HG03521 (cell line): ENCODE measurements at regions not wholly inside any gene's neighbourhood (a gene's known extent, or its start where the extent isn't known, plus 50 kb on each side); places are given as distances from the start of the nearest gene placed in this dataset.
"Not testable (repeated sequence)": the region's sequence is repeated elsewhere in the genome, so short reads cannot be mapped to it uniquely, and the experiment has no call there.

ENCODE experiments used
- ATAC-seq: cut with Tn5 transposase; IDR thresholded peaks from one replicate; pipeline ENCODE4 v1.9.1; 2021; ENCODE audit warnings: mild to moderate bottlenecking, moderate library complexity; ENCODE audit not compliant: unreplicated experiment

DNA sequence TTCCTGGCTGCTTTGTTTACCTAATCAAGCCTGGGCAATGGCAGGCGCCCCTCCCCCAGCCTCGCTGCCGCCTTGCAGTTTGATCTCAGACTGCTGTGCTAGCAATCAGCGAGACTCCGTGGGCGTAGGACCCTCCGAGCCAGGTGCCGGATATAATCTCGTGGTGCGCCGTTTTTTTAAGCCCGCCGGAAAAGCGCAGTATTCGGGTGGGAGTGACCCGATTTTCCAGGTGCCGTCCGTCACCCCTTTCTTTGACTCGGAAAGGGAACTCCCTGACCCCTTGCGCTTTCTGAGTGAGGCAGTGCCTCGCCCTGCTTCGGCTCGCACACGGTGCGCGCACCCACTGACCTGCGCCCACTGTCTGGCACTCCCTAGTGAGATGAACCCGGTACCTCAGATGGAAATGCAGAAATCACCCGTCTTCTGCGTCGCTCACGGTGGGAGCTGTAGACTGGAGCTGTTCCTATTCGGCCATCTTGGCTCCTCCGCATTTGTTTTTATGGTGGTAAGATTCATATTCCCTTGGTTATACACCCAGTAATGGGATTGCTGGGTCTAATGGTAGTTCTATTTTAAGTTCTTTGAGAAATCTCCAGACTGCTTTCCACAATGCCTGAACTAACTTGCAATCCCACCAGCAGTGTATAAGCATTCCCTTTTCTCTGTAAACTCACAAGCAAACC is 652.1 kb upstream of the LRFN5 start:
- not testable (repeated sequence) for ATAC-seq

GRCh38 chr14:40944521-40944920 is 662.2 kb upstream of the LRFN5 start:
- ATAC-seq, result no peak

- no peak for ATAC-seq
Observed at GRCh38 chr14:40936861-40937260, 669.8 kb upstream of the LRFN5 start.

GRCh38 chr14:40920380-40920779 is 686.3 kb upstream of the LRFN5 start:
- no peak for ATAC-seq

DNA sequence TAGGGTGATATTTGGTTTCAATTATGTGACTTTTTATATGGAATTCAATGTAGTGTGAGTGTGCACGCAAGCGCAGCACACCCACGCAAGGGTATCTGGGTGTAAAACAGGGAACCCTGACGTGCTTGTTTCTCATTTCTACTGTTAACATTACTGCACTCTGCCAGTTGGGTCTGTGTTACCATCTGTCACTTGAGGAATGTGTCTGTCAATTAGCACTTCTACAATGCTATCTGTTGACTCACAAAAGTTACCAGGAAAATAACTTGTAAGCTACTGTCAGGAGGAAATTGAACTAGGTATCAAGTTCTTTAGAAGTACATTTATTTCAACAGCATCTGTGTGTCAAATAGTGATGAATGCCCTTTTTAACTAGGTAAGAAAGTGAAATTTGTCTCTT is 695.5 kb upstream of the LRFN5 start:
- no peak for ATAC-seq

GRCh38 chr14:40909906-40910305 is 696.8 kb upstream of the LRFN5 start:
- ATAC-seq, result no peak

GRCh38 chr14:40903709-40904108 is 703.0 kb upstream of the LRFN5 start:
- ATAC-seq, result no peak

- ATAC-seq, result no peak
Observed at GRCh38 chr14:40899435-40899834, 707.2 kb upstream of the LRFN5 start.

- no peak for ATAC-seq
Observed at GRCh38 chr14:40894846-40895245, 711.8 kb upstream of the LRFN5 start.

DNA sequence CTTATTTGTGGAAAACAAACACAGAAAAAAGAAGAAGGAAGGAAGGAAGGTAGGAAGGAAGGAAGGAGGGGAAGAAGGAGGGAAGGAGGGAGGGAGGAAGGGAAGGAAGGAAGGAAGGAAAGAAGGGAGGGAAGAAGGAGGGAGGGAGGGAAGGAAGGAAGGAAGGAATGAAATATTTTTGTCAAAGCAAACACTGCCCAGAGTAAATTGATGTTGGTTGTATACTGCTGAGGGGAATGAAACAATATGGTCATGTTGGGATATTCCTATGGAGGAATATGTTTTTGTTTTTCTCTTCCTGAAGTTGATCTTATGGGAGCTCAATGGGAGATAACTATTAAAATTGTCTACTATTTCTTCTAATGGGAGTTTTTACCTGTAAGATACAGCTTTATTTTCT is 717.5 kb upstream of the LRFN5 start:
- ATAC-seq, result no peak

- no peak for ATAC-seq
Observed at GRCh38 chr14:40887912-40888311, 718.8 kb upstream of the LRFN5 start.

GRCh38 chr14:40870252-40870651 is 736.4 kb upstream of the LRFN5 start:
- ATAC-seq, result no peak

DNA sequence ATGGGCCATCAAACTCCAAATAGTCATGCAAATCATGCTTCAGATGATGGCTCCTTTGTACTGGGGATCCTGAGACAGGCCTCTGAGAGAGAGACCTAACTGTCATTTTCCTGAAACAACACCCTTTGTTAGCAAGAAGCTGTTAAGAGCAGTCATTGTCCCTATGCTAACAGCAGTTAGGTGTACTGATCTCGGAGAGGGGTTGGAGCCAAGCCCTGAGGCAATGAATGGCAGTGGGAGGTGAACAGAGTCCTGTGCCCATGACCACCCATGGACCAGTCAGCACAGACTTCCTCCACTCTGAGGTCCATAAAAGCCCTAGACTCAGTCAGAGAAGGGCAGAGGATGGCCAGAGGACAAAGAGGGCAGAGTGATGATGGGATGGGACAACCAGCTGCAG is 747.6 kb upstream of the LRFN5 start:
- no peak for ATAC-seq

GRCh38 chr14:40855343-40855742 is 751.3 kb upstream of the LRFN5 start:
- ATAC-seq, result no peak

- ATAC-seq, result no peak
Observed at GRCh38 chr14:40850191-40850590, 756.5 kb upstream of the LRFN5 start.

- ATAC-seq, result no peak
Observed at GRCh38 chr14:40847480-40847879, 759.2 kb upstream of the LRFN5 start.

GRCh38 chr14:40842816-40843215 is 763.9 kb upstream of the LRFN5 start:
- no peak for ATAC-seq

DNA sequence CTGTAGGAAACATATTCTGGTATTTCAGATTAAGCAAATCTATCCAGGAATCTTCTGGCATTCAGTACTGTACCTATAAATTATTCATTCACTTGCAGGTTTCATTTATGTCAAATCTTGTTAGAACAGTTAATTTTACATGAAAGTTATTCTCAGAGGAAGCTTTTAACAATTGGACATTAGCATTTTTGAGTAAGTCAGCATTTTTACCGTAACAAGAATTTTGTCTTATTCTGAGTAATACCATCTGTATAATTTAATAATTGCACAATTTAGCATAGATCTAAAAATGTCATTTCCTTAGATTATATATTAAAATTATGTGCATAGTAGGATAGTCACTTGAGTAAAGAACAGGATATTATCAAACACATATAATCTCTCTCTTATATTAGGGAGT is 764.8 kb upstream of the LRFN5 start:
- no peak for ATAC-seq

DNA sequence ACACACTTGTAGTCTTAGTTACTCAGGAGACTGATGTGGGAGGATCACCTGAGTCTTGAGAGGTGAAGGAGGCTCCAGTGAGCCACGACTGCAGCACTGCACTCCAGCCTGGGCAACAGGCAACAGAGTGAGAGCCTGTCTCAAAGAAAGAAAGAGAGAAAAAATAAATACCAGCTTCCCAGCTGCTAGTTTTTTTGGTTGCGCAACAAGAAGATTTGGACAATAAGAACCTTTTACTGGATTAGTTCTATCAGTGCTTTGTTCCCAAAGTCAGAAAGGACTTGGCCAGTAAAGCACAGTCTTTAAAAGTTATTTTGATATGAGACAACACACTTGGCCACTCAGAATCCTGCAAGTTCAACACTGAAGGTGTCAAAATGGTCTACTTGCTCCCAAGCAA is 768.1 kb upstream of the LRFN5 start:
- ATAC-seq, result no peak

- no peak for ATAC-seq
Observed at GRCh38 chr14:40806471-40806870, 800.2 kb upstream of the LRFN5 start.

DNA sequence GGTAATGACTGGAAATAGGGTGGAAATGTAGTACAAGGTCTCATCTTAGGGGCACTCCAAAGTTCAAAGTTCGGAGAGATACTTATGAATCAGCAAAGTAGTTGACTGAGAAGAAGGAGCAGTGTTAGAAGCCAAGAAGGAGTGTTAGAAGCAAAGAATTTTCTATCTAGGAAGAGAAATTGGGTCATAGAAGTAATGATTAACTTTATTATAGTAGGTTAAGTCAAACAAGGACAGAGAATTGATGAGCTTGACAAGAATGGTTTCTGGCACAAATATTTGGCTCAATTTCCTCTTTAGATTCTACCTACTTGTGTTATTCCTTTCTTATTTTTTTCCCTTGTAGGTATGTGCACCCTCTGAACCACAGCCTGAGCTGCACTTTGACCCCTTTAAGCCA is 810.5 kb upstream of the LRFN5 start:
- no peak for ATAC-seq

- ATAC-seq, result no peak
Observed at GRCh38 chr14:40784860-40785259, 821.8 kb upstream of the LRFN5 start.

GRCh38 chr14:40762685-40763084 is 844.0 kb upstream of the LRFN5 start:
- ATAC-seq, result no peak
